Neutrophil (primary cell): ENCODE measurements at regions not wholly inside any gene's neighbourhood (a gene's known extent, or its start where the extent isn't known, plus 50 kb on each side); places are given as distances from the start of the nearest gene placed in this dataset.

Experiments
- H3K27ac ChIP-seq: fragments of 200-600 bp; sonication (generic); 2 replicates; pipeline ENCODE4 v1.5.1; 2016; ENCODE audit warnings: mild to moderate bottlenecking, moderate library complexity
- H3K27me3 ChIP-seq: fragments of 200-600 bp; sonication (generic); 2 replicates; pipeline ENCODE4 v1.6.0; 2016; ENCODE audit warnings: mild to moderate bottlenecking
- H3K36me3 ChIP-seq: fragments of 200-600 bp; sonication (generic); 2 replicates; pipeline ENCODE4 v1.5.1; 2017
- H3K4me1 ChIP-seq, 2 experiments: fragments of 200-600 bp in 1 of 2; sonication (generic) in 1 of 2; 1 replicate in 1 of 2; 2 replicates in 1 of 2; pipeline versions ENCODE4 v1.5.1 to v1.6.1; 2013 to 2016; ENCODE audit warnings: low read depth in 1 of 2, low read length in 1 of 2, mild to moderate bottlenecking in 1 of 2, moderate library complexity in 1 of 2; ENCODE audit not compliant: control insufficient read depth in 1 of 2, insufficient read depth in 1 of 2
- H3K4me3 ChIP-seq, 2 experiments: fragments of 200-600 bp in 1 of 2; sonication (generic) in 1 of 2; 1 replicate in 1 of 2; 2 replicates in 1 of 2; pipeline ENCODE4 v1.5.1; 2013 to 2016; ENCODE audit warnings: low read depth in 1 of 2, low read length in 1 of 2, mild to moderate bottlenecking in 1 of 2, moderate library complexity in 1 of 2
- H3K9me3 ChIP-seq: fragments of 200-600 bp; sonication (generic); 2 replicates; pipeline ENCODE4 v1.5.1; 2016
- TF ChIP-seq, protein P1 (sequence below): fragments of 200-600 bp; sonication (generic); IDR thresholded peaks from 2 replicates; pipeline ENCODE4 v1.5.1; 2016; ENCODE audit warnings: antibody characterized with exemption

DNA sequence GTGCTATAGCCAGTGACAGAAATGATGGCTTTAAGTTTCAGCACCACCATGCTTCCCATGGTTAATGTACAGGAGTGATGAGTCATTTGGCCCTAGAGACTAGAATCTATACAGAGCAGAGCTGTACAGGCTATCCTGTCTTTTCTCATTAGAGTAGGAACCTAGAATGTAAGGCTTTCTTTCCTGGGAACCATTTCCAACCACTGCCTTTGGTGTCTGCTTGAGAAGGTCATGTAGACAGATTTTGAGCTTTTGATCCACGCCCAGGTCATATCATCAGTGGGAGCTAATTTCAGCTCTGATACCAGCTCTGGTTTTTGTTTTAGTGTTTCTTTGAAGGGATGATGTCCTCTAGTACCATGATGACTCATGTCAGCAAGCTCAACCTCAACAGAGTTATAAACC, 543.1 kb downstream of the NTRK3 start:
- Histone ChIP-seq H3K4me1 (peaks cover 39 to 44% of the 10 kb centered on the region in 2 experiments), H3K4me3 (no peak overlapping the region), H3K27me3 (no peaks in the 10 kb centered on the region), H3K9me3 (no peaks in the 10 kb centered on the region), H3K36me3 (no peaks in the 10 kb centered on the region), H3K27ac (no peak overlapping the region)
- TF ChIP-seq, protein P1, sequence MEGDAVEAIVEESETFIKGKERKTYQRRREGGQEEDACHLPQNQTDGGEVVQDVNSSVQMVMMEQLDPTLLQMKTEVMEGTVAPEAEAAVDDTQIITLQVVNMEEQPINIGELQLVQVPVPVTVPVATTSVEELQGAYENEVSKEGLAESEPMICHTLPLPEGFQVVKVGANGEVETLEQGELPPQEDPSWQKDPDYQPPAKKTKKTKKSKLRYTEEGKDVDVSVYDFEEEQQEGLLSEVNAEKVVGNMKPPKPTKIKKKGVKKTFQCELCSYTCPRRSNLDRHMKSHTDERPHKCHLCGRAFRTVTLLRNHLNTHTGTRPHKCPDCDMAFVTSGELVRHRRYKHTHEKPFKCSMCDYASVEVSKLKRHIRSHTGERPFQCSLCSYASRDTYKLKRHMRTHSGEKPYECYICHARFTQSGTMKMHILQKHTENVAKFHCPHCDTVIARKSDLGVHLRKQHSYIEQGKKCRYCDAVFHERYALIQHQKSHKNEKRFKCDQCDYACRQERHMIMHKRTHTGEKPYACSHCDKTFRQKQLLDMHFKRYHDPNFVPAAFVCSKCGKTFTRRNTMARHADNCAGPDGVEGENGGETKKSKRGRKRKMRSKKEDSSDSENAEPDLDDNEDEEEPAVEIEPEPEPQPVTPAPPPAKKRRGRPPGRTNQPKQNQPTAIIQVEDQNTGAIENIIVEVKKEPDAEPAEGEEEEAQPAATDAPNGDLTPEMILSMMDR = no peak

DNA sequence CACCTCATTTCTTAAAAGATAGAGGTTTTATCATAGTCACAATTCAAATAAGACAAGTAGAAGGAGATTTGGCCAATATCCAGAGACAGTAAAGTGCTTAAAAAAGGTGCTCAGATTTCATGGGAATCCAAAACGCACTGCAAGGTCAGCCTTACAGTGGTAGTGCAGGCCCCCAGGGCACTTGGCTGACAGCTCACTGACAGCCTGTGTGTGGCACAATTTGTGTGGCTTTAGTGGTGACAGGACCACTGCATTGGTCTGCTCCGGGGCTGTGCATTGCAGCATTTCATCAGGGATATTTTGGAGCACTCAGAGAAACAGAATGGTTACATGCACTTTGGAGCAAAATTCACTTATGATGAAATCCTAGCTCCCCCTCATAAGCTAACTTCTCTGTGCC, 544.3 kb downstream of the NTRK3 start:
- Histone ChIP-seq H3K9me3 (no peaks in the 10 kb centered on the region), H3K36me3 (no peaks in the 10 kb centered on the region), H3K27ac (no peak overlapping the region), H3K27me3 (peaks cover 2% of the 10 kb centered on the region), H3K4me3 (no peak overlapping the region), H3K4me1 (peaks cover 32 to 36% of the 10 kb centered on the region in 2 experiments)
- TF ChIP-seq, protein P1 = no peak

DNA sequence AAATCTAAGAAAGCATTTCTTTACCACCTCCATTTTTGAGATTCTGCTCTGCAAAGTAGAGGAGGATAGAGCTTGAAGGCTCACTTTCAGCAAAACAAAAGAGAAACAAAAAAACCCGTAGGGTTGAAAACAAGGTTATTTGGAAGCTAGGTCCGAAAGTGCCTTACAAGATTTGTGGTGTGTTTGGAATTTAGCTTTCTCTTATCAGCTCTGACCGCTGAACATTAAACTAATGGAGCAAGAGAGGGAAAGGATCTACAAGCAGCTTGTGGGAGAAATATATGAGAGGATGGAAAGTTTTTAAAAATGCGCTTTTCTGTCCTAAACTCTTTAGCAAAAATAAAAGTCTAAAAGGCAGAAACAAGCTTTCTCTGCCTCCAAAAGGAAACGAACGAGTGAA, 545.5 kb downstream of the NTRK3 start:
- no peak overlapping the region for H3K4me3 ChIP-seq
- TF ChIP-seq, protein P1 = no peak
- peak overlapping the region; percentile 71 for H3K27ac ChIP-seq
- no peaks in the 10 kb centered on the region for H3K36me3 ChIP-seq
- peaks cover 25 to 26% of the 10 kb centered on the region in 2 experiments for H3K4me1 ChIP-seq
- no peaks in the 10 kb centered on the region for H3K9me3 ChIP-seq
- peaks cover 14% of the 10 kb centered on the region for H3K27me3 ChIP-seq

DNA sequence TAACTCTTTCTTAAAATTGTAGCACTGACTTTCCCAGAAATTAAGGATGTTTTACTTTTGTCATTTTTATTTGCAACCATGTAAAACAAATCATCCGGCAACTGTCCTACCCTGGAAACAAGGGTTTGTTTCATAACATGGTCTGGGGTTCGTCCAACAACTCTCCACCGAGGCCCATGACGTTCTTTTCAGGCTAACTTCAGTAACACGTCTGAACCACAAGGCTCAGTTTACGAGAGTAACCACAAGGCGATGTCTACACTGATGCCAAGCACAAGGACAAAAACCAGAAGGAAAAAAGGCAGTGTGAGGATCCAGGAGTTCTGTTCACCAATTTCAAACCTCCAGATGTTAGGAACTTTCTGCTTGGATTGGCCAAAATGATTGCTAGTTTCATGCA, 546.1 kb downstream of the NTRK3 start:
- Histone ChIP-seq H3K27ac (peak overlapping the region; percentile 71), H3K4me3 (no peak overlapping the region), H3K9me3 (no peaks in the 10 kb centered on the region), H3K27me3 (peaks cover 16% of the 10 kb centered on the region), H3K36me3 (no peaks in the 10 kb centered on the region), H3K4me1 (peaks cover 25 to 26% of the 10 kb centered on the region in 2 experiments)
- TF ChIP-seq, protein P1 = no peak

DNA sequence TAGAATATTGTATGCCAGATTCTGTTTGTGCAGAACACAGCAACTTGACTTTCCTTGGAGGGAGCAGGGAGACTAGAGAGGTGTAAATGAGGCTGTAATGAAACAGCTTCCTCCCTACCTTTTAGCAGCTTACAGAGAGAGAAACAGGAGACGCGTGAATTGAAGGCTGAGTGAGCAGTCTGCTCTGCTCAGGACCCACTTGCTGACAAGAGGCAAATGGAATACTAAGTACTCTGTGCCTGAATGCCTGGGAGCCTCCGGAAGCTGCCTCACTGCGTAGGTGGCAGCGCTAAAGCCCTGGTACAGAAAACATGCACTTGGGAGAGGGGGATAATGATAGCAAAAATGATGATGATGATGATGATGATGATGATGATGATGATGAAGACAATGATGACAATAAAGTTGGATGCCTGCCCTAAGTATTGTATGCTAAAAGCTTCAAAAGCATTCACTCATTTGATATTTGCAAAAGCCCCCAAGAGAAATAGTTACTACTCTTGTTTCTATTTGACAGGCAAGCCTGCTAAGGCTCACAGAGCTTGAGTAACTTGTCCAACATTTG, 548.9 kb downstream of the NTRK3 start:
- H3K27ac ChIP-seq = no peak overlapping the region
- TF ChIP-seq, protein P1 = no peak
- no peaks in the 10 kb centered on the region for H3K36me3 ChIP-seq
- no peak overlapping the region for H3K4me3 ChIP-seq
- peaks cover 29% of the 10 kb centered on the region for H3K27me3 ChIP-seq
- H3K9me3 ChIP-seq = no peaks in the 10 kb centered on the region
- H3K4me1 ChIP-seq = peaks cover 25 to 26% of the 10 kb centered on the region in 2 experiments

DNA sequence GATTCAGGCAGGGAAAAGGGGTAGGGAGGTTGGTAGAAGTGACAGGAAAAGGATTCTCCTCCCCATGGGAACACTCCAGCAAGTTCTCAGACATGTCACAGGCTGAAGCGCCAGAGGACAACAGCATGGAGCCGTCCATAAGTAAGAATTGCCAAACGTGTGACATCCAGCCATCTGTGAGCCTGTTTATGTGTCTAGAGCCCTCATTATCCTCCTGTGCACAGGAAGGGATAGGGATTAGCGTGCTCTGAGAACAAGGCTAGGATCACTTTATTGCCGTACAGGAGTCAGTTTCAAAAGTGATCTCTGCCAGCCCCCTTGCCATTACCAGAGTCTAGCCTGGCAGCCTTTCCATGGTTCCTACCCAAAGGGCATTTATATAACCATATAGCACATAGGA, 549.5 kb downstream of the NTRK3 start:
- H3K9me3 ChIP-seq = no peaks in the 10 kb centered on the region
- H3K4me1 ChIP-seq = peaks cover 21% of the 10 kb centered on the region in 2 experiments
- H3K36me3 ChIP-seq = no peaks in the 10 kb centered on the region
- TF ChIP-seq, protein P1 = no peak
- no peak overlapping the region for H3K27ac ChIP-seq
- peaks cover 29% of the 10 kb centered on the region for H3K27me3 ChIP-seq
- H3K4me3 ChIP-seq = no peak overlapping the region
